ENCODE measurements at regions not wholly inside any gene's neighbourhood (a gene's known extent, or its start where the extent isn't known, plus 50 kb on each side); places are given as distances from the start of the nearest gene placed in this dataset.

- no peak for TF ChIP-seq CTCF (IDR thresholded peaks at IDR 0.05)
- TF ChIP-seq POLR2A (IDR thresholded peaks at IDR 0.05): no peak
Observed at GRCh38 chr14:105911006-105911847, 384.8 kb downstream of the TMEM121 start.
